RWPE1 (cell line): ENCODE measurements at regions not wholly inside any gene's neighbourhood (a gene's known extent, or its start where the extent isn't known, plus 50 kb on each side); places are given as distances from the start of the nearest gene placed in this dataset.

Source experiments
- CTCF ChIA-PET: fragments of 350-600 bp; sonication (Branson Sonifier 250); formaldehyde crosslinking; extraction: SDS; loops from one replicate; lab custom pipeline; 2021; lab: Yijun Ruan, JAX
- POLR2A ChIA-PET: fragments of 400-600 bp; formaldehyde crosslinking; extraction: SDS; loops from one replicate; lab custom pipeline; 2020; ENCODE audit warnings: antibody characterized with exemption; ENCODE audit not compliant: low non-redundant PET; lab: Yijun Ruan, JAX
- DNase-seq: peaks from one replicate; pipeline ENCODE4 v3.0.0; 2012; ENCODE audit warnings: low spot score
- H3K27ac ChIP-seq: fragments of 450-650 bp; 2 replicates; pipeline ENCODE4 v1.5.1; 2017
- TF ChIP-seq, protein P1 (sequence below): fragments of 450-650 bp; conservative IDR thresholded peaks from 2 replicates; pipeline ENCODE4 v1.5.1; 2017; ENCODE audit warnings: low read depth, mild to moderate bottlenecking

DNA sequence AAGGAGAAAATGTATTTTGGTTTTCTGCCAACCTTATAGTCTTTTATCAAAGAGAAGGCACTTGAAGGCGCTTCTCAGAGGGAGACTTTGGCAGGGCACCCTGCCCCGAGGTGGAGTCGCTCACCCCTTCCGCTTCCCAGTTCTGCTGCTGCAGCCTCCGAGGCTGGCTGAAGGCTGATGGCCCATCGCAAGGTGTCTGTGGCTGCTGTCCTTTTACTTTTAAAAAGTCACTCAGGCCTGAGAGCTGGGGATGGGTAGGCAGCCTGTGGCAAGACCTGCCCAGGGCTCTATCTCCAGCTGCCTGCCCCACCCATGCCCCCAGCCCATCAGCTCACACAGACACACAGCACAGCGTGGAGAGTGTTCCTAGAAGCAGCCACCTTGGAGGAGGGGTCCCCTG is 206.6 kb upstream of the CST7 start:
- ChIA-PET POLR2A (no interaction called here), CTCF (no interaction called here)
- H3K27ac ChIP-seq = no peak overlapping the region
- DNase-seq = no peak
- TF ChIP-seq, protein P1, sequence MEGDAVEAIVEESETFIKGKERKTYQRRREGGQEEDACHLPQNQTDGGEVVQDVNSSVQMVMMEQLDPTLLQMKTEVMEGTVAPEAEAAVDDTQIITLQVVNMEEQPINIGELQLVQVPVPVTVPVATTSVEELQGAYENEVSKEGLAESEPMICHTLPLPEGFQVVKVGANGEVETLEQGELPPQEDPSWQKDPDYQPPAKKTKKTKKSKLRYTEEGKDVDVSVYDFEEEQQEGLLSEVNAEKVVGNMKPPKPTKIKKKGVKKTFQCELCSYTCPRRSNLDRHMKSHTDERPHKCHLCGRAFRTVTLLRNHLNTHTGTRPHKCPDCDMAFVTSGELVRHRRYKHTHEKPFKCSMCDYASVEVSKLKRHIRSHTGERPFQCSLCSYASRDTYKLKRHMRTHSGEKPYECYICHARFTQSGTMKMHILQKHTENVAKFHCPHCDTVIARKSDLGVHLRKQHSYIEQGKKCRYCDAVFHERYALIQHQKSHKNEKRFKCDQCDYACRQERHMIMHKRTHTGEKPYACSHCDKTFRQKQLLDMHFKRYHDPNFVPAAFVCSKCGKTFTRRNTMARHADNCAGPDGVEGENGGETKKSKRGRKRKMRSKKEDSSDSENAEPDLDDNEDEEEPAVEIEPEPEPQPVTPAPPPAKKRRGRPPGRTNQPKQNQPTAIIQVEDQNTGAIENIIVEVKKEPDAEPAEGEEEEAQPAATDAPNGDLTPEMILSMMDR = no peak

DNA sequence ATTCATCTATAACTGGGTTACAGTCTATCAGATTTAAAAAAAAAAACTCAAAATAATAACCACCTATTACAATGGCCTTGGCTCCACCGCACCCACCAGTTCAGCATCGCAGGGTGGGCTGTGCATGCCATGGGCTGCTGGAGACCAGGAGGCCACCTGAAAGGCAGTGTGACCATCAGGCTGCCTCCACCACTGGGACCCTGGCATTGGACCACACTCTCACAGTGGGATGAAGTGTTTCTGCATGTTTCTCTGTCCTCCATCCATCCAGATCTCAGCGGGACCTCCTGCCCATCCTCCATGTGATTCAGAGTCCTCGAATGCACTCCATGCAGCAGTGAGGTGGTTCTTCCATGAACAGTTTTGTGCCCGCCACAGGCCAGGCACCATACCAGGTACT is 206.1 kb upstream of the CST7 start:
- ChIA-PET CTCF (no interaction called here), POLR2A (no interaction called here)
- no peak overlapping the region for H3K27ac ChIP-seq
- TF ChIP-seq, protein P1 = no peak
- no peak for DNase-seq

GRCh38 chr20:24743641-24744040 is 205.4 kb upstream of the CST7 start:
- TF ChIP-seq, protein P1 = no peak
- DNase-seq = no peak
- POLR2A ChIA-PET = no interaction called here
- H3K27ac ChIP-seq = no peak overlapping the region
- CTCF ChIA-PET = no interaction called here

- no peak overlapping the region for H3K27ac ChIP-seq
- no peak for DNase-seq
- ChIA-PET POLR2A (no interaction called here), CTCF (interaction anchor here (0.8 kb wide), 1 partner anchor 17 kb away, joined by 4 read pairs; no protein-coding TSS in a partner anchor)
- TF ChIP-seq, protein P1 = no peak
Measured at GRCh38 chr20:24744747-24745146, 204.3 kb upstream of the CST7 start.

DNA sequence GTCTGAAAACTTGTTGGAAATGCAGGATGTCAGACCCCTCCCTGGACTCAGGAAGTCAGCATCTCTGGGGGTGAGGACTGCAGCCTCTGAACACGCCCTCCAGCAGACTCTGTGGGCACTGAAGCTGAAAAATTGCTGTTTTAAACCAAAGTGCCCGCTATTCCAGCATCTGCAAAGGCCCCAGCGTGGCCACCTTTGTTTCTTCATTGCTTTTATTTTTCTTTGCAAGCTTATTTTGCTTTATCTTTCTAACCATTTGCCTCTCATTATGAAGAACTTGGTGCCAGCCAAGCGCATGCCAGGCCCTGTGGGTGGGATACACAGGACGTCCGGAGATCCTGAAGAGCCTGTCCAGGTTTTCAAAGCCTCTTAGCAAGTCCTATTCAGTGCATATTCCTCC is 203.9 kb upstream of the CST7 start:
- DNase-seq = no peak
- ChIA-PET CTCF (interaction anchor here (0.8 kb wide), 1 partner anchor 16 kb away, joined by 4 read pairs; no protein-coding TSS in a partner anchor), POLR2A (no interaction called here)
- TF ChIP-seq, protein P1 = no peak
- peak overlapping the region; percentile 71 for H3K27ac ChIP-seq

DNA sequence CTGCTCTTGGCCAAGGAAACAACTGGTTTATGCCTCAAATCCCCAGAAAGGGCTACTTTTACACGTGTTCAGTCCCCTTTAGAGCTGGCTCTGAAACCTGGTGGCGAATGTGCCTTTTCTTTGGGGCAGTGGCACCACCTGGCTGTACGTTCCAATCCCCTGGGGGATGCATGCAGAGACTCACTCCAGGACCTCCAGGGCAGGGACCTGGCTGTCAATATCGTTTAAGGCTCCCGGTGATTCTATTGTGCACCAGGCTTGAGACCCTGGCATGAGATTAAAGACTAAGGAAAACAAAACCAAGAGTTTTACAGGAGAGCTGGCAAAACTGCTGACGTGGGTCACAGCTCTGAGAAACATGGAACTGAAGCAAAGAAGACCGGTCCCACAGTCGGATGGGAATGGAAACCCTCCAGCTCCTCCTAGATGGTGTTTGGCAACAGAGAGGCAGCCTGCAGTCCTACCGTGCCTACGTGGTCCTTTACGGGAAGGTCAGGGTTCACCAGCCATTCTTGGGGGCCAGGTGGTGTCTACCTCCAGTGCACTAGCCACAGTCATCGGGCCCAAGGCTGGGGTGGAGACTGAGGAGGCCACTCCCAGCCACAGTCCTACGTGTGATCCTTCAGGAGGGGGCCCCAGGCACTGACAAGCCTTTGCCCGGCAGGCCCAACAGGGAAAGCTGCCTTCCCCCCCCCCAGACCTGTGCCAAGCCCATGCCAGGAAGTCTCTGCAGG is 203.3 kb upstream of the CST7 start:
- POLR2A ChIA-PET = no interaction called here
- no peak for DNase-seq
- CTCF ChIA-PET = interaction anchor here (0.8 kb wide), 1 partner anchor 16 kb away, joined by 4 read pairs; no protein-coding TSS in a partner anchor
- TF ChIP-seq, protein P1 = no peak
- peak overlapping the region; percentile 71 for H3K27ac ChIP-seq
